ENCODE measurements at regions not wholly inside any gene's neighbourhood (a gene's known extent, or its start where the extent isn't known, plus 50 kb on each side); places are given as distances from the start of the nearest gene placed in this dataset.

- ChIA-PET CTCF (ENCODE audit: low intra/inter-chr PET ratio, low total read pairs) (no interaction called here), POLR2A (no interaction called here)
- Histone ChIP-seq H3K4me1 (ENCODE audit: insufficient read depth, low read length) (no peaks in the 10 kb centered on the region), H3K36me3 (replicated peaks in 1 of 2; ENCODE audit: control insufficient read depth in 1 of 2, insufficient read depth in 2 of 2, low read length in 2 of 2) (no peaks in the 10 kb centered on the region), H2AFZ (ENCODE audit: low read length) (no peak overlapping the region), H3K9ac (ENCODE audit: insufficient read depth, low read depth, low read length) (no peak overlapping the region), H3K27ac (ENCODE audit: extremely low read length, insufficient read depth, low read length) (no peak overlapping the region), H4K20me1 (ENCODE audit: insufficient read depth, low read length) (no peaks in the 10 kb centered on the region), H3K27me3 (ENCODE audit: control insufficient read depth in 1 of 2, insufficient read depth in 2 of 2, low read length in 2 of 2) (no peaks in the 10 kb centered on the region; a peak in 1 of 5 replicates), H3K4me2 (ENCODE audit: low read depth, low read length) (no peak overlapping the region), H3K4me3 (replicated peaks in 1 of 3; ENCODE audit: insufficient read depth in 1 of 3, low read depth in 2 of 3, low read length in 3 of 3) (no peak overlapping the region), H3K79me2 (ENCODE audit: insufficient read depth, low read length) (no peaks in the 10 kb centered on the region), H3K9me3 (ENCODE audit: low read length) (no peaks in the 10 kb centered on the region)
- in situ Hi-C loops (cut with HindIII; ENCODE audit: extremely low pct_ligation_motif_present, low pct_unique_long_range_greater_than_20kb) = no loop called here
- no TSS peak for BruUV-seq (replicated peaks)
- FAIRE-seq (no peak), ATAC-seq (no peak), DNase-seq (ENCODE audit: low spot score) (no peak)
- intact Hi-C loops (cut with micrococcal nuclease; ENCODE audit: unreplicated experiment) = no loop called here
- TF ChIP-seq TARDBP (CRISPR knock-in tag; IDR thresholded peaks at IDR 0.05) (no peak), ZNF713 (CRISPR knock-in tag; IDR thresholded peaks at IDR 0.05) (no peak), ARID5B (CRISPR knock-in tag; IDR thresholded peaks at IDR 0.05) (no peak), REXO4 (CRISPR knock-in tag; IDR thresholded peaks at IDR 0.05; ENCODE audit: borderline replicate concordance) (no peak), ZNF704 (CRISPR knock-in tag; IDR thresholded peaks at IDR 0.05; ENCODE audit: borderline replicate concordance) (no peak), HNF4A (CRISPR knock-in tag; IDR thresholded peaks at IDR 0.05) (no peak), KAT7 (CRISPR knock-in tag; IDR thresholded peaks at IDR 0.05; ENCODE audit: borderline replicate concordance) (no peak), YEATS2 (CRISPR knock-in tag; IDR thresholded peaks at IDR 0.05; ENCODE audit: borderline replicate concordance) (no peak), ZFP36L2 (CRISPR knock-in tag; IDR thresholded peaks at IDR 0.05) (no peak), ZNF24 (IDR thresholded peaks at IDR 0.05) (no peak), KDM1A (CRISPR knock-in tag; IDR thresholded peaks at IDR 0.05) (no peak), ESRRA (CRISPR knock-in tag; IDR thresholded peaks at IDR 0.05; ENCODE audit: low read depth) (no peak), GFI1 (CRISPR knock-in tag; IDR thresholded peaks at IDR 0.05; ENCODE audit: borderline replicate concordance) (no peak), ZFX (CRISPR knock-in tag; IDR thresholded peaks at IDR 0.05; ENCODE audit: low read depth) (no peak), YEATS4 (CRISPR knock-in tag; IDR thresholded peaks at IDR 0.05; ENCODE audit: borderline replicate concordance) (no peak), CREBL2 (CRISPR knock-in tag; IDR thresholded peaks at IDR 0.05; ENCODE audit: borderline replicate concordance) (no peak)
Observed at GRCh38 chr6:87846434-87846833, 144.4 kb upstream of the AKIRIN2 start.
